HG02970 (cell line): ENCODE measurements at regions not wholly inside any gene's neighbourhood (a gene's known extent, or its start where the extent isn't known, plus 50 kb on each side); places are given as distances from the start of the nearest gene placed in this dataset.
"Not testable (repeated sequence)": the region's sequence is repeated elsewhere in the genome, so short reads cannot be mapped to it uniquely, and the experiment has no call there.

Experiments
- ATAC-seq: cut with Tn5 transposase; IDR thresholded peaks from one replicate; pipeline ENCODE4 v1.9.1; 2021; ENCODE audit warnings: mild to moderate bottlenecking, moderate library complexity, moderate number of reproducible peaks; ENCODE audit not compliant: unreplicated experiment, low FRiP score

DNA sequence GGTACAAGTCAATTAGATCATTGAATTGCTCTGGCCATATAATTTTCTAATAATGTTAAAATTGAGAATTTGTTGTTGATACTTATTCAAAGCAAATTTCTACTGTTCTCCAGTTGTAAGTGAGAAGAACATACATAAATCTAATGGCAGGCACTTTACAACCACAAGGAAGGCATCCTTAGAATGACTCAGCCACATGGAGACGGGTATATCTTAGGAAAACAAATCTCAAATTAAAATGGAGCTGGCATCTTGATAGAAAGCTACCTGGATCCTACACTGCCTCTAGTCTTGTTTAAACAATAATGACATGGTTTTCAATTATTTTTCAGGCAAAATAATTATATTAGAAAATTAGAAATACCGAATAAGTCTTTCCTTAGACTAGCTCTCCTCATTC, 1183.7 kb upstream of the SORCS1 start:
- no peak for ATAC-seq

DNA sequence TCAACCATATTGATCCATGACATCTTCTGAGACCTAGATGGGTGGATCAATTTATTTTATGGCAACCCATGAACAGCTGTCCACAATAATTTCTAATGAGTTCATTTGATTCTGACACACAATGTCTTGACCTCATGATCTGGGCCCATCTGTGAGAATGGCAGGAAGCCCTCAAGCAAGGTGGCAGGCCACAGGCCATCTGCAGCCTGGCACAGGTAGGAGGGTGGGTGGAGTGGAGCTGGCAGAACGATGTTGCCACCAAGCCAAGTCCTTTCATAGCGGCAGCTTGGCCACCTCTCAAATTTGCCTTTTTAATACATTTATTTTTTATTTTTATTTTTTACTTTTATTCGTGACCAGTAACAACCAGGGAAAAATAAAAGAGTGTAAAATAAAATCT, 1181.6 kb upstream of the SORCS1 start:
- ATAC-seq = no peak

DNA sequence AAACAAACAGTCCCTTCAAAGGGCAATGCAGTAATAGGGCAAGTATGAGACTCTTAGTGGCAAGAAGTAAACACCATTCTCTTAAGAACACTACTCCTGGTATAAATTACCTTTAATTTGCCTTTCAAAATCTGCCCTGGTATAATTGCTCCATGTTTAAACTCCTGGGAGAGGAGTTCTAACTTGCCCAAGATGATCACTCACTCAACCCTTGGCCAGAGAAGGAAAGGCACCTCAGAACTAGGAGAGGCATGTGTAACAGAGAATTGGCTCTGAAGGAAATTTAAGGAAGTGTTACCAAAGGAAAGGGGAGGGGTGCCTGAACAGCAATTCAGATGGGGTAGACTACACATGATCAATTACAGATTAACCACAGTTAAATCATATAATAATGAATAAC, 1173.6 kb upstream of the SORCS1 start:
- no peak for ATAC-seq

DNA sequence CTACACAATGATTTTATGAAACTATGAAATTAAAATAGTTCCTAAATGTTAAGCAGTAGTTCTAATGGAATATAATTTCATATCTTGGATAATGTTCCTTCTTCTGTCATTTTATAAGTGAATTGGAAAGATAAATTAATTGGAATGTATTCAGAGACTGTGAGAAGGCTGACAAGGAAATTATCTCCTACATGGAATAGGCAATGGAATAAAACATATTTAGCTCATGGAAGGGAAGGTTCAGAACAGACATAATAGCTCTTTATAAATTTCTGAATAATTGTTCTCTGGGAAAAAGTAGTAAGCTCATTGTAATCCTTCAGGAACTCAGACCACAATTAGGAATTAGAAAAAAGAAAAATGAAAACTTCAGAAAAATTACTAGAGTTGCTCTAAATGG, 1172.3 kb upstream of the SORCS1 start:
- no peak for ATAC-seq

DNA sequence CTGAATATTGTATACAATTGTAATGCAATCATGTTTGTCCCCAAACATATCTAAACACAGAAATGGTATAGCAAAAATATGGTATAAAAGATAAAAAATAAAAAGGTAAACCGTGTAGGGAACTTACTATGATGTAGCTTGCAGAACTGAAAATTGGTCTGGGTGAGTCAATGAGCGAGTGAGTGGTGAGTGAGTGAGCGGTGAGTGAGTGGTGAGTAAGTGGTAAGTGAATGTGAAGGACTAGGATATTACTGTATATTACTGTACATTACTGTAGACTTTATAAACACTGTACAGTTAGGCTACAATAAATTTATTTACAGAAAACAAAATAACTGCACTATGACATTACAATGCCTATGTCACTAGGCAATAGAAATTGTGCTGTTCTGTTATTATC, 1163.2 kb upstream of the SORCS1 start:
- ATAC-seq = no peak

DNA sequence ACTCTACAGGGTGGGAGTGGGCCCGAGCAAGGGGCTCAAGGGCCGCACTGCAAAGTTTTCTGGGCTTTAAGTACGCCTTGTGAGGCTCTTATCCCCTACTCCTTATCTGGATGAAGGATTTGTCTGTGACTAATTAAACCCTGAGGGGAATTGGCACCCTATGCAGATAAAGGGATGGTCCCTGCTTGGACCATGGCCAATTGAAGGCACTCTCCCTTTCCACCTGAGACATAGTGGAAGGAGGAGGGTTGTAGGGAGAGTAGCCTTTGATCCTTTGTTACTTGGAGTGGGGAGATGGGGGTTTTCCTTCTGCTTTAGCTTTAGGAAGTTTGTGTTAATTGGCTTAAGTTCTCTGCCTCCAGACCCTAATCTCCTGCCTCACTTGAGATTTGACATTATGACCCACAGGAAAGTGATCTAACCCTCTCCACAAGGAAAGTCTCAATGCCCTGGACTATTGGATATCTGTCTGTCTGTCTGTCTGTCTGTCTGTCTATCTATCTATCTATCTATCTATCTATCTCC, 1158.8 kb upstream of the SORCS1 start:
- ATAC-seq = no peak

DNA sequence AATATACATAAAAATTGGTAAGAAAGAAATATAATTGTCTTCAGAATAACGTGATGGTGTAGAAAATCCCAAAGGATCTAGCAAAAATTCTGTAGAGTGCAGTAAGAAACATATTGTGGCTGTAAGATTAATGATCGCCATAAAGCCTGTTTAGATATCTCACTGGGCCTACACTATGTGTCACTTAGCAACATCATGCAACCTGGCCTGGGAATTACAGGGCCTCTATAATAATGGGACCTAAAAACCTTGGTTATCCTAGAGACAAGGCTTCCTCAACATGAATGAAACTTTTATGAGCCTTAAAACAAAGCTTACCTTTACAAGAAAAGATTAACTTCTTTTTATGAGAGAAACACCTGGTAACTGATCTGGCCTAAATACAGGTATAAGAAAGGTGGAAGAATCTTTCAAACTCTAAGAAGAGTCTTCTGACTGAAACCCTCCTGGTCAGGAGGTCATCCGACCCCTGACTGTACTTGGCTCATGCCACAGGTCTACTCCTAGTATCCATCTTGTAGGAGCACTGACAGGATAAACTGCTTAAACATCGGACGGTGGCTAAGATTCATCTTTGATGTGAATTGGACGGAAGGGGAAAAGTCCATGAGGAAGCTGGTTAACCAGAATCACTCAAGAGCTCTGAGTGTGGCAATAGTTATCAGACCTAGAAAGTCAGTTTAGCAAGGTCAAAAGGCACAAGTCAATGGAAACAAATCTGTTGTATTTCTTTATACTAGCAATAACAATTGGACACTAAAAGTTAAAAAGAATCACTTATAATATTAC, 1155.1 kb upstream of the SORCS1 start:
- ATAC-seq = no peak

DNA sequence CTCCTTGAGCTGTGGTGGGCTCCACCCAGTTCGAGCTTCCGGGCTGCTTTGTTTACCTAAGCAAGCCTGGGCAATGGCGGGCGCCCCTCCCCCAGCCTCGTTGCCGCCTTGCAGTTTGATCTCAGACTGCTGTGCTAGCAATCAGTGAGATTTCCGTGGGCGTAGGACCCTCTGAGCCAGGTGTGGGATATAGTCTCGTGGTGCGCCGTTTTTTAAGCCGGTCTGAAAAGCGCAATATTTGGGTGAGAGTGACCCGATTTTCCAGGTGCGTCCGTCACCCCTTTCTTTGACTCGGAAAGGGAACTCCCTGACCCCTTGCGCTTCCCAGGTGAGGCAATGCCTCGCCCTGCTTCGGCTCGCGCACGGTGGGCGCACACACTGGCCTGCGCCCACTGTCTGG, 1151.1 kb upstream of the SORCS1 start:
- ATAC-seq = not testable (repeated sequence)

DNA sequence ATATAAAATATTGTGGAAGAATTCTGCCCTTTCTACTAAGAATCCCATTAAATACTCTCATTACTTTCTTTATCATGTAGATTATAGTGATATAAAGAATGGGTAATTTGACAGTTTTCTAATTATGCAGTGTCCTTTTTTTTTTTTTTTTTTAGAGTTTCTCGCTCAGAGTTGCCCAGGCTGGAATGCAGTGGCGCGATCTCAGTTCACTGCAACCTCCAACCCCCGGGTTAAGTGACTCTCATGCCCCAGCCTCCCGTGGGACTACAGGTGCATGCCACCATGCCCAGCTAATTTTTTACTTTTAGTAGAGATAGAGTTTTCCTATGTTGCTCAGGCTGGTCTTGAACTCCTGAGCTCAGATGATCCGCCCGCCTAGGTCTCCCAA, 1143.4 kb upstream of the SORCS1 start:
- no peak for ATAC-seq

DNA sequence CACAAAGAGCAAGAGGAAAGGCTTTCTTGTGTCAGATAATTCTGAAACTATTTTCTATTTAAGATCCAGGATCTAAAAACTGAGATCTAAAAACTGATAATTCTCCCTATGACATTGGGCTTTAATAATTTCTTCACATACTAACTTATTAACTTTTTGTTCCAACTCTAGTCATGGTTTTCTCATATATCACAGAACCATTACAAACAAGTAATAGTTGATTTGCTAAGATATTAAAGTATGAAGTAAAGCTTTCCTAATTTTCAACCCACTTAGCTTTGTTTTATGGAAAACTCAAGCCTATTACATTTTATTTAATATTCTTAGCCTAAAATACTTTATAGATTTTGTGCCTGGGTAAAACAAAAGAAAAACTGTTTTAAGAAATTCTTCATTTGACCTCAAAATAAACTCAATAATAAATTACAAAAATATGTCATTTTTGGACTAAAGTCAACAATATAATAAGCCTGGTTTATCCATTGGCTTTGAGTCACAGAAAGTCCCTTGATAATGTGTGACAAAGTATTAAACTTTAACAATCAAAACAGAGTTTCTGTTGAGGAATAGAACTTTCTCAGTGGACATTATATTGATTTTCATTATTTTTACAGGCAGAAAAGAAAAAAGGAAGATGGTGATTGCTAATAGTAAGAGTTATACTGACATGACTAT, 1142.9 kb upstream of the SORCS1 start:
- no peak for ATAC-seq

DNA sequence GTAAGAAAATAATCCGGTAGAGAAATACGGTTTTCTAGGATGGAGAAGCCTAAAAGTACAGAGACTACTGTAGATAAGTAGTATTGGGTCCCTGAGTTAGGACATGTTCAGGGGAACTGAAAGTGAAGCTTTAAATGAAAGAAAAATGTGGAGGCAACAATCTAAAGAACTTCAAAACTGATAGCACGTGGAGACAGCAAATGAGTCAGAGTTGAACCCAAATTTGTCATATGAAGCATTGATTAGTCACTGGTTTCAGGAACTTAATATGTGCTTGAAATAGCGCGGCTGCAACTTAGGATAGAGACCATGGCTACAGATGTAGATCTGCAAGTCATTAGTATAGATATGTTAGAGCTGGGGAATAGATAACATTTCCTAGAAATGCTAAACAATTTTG, 1138.6 kb upstream of the SORCS1 start:
- ATAC-seq = no peak

DNA sequence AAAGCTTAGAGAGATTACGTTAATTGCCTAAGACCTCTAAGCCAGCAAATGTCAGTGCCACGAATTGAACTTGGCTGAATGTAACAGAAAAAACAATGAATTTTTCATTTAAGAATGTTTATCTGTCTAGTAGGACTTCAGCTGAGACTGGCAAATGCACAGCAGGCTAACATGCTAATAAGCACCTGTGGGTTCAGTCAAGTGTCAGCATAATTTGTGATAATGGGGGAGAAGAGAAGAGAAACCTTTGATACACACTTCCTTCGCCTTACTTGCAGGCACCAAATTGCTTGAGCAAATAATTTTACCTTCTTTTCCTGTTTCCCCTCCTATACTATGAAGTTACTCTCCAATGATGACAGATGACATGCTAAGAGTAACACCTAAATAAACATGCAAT, 1136.5 kb upstream of the SORCS1 start:
- ATAC-seq = no peak

DNA sequence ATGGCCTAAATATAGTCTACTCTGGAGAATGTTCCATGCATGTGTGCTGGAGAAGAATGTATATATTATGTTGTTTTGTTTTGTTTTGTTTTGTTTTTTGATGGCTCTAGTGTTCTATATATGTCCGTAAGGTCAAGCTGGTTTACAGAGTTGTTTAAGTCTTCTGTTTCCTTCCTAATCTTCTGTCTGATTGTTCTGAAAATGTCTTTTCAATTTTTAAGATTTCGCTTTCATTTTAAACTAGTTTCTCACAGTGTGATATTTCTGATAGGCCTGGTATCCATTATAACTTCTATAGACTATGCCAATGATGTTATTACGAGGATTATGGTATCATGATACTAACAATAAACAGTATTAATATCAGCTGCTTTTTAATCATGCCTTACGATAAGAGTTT, 1126.3 kb upstream of the SORCS1 start:
- no peak for ATAC-seq

DNA sequence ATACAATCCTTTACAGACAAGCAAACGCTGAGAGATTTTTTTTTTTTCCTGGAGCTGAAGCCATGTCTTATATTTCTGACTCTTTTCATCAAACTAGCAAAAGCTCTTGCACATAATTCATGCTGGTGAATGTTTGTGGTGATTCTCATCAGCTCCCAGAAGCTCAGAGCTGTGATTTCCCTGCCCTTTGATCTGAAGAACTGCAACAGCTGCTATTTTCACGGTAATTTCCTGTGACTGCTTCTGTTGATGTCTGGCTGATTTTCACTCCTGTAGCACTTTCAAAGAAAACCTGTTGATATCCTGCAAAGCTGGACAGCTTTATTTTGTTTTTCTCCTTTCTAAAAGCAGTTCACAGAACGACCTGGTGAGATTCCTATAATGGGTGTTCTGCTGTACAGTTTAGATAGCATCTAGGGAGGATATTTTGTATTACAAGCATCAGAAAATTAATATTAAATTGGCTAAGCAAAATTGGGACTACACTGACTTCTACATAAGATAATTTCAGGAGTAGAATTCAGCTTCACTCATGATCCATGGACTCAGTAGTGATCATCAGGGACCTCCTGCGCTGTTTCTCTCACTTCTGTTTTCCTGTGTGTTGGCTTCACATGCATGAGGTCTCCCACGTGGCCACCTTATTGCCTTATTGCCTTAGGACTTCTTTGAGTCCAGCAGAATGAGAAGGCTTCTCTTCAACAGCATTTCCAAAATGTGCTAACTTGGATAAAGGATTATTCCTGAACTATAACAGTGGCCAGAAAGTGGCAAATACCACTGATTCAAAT, 1111.6 kb upstream of the SORCS1 start:
- no peak for ATAC-seq

DNA sequence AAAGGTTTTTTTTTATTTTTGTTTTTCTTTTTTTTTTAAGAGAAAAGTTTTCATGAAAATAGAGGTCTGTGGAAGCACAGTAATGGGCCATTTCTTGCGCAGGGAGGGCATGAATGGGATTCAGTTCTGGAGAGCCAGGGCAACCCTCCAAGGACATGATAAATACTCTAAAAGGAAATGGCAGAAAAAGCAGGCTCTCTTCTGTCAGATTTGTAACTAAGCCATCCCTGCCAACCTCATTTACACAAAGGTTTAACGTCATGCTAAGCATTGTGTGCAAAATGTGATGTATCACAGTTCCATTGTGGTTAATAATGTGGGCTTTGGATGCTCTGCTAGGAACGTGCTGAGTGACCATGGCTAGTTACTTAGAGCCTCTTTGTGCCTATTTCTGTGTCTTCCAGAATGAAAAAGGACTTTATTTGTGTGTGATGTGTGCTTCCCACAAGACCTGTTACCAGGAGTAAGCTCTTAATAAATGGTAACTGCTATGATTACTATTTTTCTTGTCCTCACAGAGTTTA, 1095.9 kb upstream of the SORCS1 start:
- no peak for ATAC-seq

DNA sequence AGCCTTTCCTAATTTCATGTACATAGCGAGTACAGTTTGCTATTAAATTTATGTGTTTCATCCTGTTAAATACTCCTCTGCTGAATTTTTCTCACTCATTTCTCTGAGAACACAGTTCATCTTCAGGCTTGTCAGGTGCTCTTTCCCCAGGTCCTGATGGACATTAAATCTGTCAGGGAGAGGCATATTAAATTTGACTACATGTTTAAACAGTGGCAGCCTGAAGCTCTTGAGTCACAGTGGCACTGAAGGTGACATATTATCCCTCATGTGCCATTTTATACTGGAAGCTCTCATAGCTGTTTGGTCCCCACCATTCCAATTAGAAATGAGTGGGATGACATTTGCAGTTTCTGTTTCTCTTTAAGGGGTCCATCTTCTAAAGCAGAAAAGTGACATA, 1089.6 kb upstream of the SORCS1 start:
- ATAC-seq = no peak

DNA sequence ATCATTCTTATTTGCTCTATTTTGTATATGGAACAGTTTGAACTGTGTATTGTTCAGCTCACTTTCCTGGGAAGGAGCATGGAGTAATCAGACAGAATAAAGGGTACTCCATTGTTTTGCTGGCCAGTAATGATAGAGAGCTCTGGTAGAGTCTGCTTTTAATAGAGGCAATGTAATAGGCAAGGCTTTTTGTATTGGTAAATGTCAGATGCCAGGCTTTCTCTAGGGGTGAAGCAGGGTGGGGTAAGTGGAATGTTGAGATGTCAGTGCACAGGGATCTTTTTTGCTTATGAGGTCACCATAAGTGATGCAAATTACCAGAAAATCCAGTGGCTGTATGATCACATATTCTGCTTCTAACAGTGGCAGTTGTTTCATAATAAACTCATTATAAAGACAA, 1088.3 kb upstream of the SORCS1 start:
- no peak for ATAC-seq

DNA sequence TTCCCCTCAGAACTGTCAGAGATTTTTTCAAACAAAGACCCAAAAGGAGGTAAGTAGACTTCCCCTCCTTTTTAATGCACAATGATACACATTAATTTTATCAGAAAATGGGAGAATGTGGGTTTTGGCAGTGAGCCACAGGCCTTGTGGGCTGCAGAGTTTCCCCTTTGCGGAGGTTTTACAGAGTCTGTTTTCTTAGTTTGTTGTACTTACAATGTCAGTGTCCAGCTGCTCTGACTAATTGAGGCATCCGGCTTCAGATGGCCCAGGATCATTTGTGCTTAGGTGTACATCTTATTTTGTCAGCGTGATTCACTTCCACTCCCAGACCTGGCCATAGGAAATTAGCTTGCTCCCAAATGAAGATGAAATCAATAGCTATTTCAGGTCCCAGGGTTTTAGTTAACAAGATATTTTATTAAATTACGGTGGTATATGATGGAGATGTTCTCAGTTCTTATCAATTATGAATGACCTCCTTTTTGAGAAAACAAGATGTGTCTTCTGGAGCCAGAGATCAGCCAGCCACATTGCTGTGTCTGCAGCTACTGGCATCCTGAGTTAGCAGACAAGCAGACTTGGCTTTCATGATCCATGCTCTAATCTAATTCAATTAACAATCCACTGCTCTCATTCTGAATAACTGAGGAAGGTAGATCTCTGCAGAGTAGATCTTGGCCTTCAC, 1086.6 kb upstream of the SORCS1 start:
- ATAC-seq = no peak

DNA sequence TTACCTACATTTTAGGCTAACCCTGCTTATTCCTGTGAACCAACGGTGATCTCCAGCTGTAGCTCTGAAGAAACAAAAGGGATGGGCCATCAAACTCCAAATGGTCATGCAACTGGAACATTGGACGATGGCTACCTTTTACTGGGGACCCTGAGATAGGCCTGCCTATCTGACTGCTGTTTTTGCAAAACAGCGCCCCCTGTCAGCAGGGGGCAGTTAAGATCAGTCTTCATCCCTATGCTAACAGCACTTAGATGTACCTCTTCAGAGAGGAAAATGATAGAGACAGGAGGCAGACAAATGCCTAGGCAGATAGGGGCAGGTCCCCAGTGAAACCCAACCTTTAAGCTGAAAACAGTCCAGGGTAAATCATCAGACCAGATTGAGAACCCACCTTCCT, 1085.4 kb upstream of the SORCS1 start:
- no peak for ATAC-seq

DNA sequence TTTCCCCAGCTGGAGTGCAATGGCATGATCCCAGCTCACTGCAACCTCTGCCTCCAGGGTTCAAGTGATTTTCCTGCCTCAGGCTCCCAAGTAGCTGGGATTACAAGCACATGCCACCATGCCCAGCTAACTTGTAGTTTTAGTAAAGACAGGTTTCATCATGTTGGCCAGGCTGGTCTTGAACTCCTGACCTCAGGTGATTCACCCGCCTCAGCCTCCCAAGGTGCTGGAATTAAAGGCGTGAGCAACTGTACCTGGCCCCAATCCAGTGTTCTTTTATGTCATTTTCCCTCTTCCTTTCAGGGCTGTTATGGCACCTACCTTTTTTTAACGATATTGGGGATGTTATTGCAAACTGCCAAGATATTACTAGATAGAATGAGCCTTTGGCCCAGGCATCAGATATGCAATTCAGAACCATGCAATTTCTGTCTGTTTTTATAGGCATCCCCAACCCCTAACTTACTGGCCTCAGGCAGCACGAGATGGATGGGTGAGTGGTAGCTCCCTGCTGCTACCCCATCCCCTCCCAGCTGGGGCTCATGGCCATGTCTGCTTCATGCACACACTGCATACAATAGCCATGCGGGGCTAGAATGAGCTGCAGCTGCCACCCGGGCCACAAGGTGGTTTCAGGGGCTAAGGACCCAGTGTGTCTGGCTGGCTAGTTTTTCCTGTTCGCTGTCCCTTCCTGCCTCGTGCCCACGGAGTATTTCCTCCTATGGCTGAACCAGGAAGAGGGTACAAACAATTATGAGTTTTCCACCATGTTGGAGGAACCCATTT, 1080.1 kb upstream of the SORCS1 start:
- no peak for ATAC-seq
